ENCODE measurements at regions not wholly inside any gene's neighbourhood (a gene's known extent, or its start where the extent isn't known, plus 50 kb on each side); places are given as distances from the start of the nearest gene placed in this dataset.

DNA sequence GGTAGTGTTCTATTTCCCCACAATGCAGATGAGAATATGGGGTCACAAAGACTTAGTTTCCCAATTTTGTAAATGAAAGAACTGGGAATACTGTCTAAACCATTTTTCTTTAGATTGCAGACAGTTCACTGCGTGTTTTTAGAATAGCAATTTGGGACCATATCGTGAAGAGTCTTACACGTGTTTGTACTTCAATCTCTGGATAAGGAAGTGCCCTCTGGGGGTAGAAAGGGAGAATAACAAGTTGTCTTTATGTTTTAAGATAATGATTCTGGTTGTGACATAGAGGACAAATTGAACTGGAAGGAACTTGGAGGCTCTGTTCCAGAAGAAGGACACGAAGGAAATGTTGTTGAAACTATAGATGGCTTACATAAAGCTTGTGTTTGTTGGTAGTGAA lies 457.7 kb downstream of the CBLN2 start:
- peak; percentile 25 for DNase-seq (ENCODE audit: low spot score)

DNA sequence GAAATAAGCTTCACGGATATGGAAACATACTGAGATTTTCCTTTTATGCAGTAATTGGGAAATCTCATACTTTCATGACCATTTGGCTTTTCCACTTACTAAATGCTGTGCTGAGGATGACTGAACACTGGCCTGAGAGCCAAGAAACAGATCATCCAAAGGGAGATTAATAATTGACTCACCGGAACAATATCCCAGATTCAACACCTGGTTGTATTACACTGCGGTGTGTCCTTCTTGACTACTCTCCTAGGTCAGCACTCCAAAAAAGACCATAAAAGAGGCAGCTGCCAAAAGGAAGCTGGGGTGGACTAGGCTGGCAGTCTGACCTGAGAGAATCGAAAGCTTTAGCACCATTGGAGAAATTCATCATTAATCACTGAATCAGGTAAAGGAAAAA lies 469.1 kb downstream of the CBLN2 start:
- DNase-seq (ENCODE audit: low spot score) = no peak

DNA sequence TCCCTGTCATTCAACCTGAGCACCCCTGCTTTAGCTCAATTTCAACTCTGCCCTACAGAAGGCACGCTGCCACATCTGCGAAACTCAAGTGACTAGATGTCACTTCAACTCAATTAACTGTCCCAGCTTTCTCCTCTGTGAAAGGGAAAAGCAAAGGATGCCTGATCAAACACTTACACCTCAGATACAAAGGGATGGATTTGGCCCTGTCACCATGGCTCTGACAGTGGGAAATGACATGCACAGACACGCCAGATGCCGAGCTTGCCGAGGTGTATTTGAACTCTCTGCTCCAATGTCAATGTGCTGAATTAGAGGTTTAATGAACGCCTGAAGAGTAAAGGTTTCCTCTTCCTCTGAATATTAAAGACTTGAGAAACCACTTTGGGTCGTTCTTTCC lies 481.1 kb downstream of the CBLN2 start:
- DNase-seq (ENCODE audit: low spot score) = no peak

DNA sequence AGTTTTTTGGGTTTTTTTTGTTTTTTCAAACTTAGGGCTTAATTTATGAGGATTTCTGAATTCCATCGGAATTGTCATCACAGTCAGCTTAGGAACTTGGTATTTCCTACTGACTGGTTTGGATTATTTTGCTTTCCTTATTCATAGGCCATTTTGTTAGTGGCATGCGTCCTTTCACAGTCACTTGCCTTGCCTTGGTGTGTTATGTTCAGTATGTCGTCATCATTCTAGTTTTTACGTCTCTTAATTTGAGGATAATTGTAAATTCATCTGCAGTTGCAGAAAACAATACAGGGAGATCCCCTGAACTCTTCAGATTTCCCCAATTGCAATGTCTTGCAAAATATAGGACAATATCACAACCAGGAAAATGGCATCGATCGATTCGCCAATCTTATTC lies 485.3 kb downstream of the CBLN2 start:
- no peak for DNase-seq (ENCODE audit: low spot score)

DNA sequence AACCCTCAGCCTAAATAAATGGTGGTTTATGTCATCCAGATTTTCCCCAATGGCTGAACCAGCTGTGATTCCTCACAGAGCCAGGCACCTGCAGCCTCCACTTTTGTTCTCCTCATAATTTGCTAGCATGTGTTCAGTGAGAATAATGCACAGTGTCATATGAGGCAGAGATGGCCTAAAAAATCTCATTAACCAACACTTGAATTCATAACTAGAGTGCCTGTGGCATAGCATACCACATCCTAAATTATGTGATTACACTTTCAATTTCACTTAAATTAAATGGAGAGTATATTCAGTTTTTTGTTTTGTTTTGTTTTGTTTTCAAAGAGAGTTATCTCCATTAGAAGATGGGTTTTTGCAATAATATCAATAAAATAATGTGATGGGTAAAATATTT lies 488.0 kb downstream of the CBLN2 start:
- no peak for DNase-seq (ENCODE audit: low spot score)

DNA sequence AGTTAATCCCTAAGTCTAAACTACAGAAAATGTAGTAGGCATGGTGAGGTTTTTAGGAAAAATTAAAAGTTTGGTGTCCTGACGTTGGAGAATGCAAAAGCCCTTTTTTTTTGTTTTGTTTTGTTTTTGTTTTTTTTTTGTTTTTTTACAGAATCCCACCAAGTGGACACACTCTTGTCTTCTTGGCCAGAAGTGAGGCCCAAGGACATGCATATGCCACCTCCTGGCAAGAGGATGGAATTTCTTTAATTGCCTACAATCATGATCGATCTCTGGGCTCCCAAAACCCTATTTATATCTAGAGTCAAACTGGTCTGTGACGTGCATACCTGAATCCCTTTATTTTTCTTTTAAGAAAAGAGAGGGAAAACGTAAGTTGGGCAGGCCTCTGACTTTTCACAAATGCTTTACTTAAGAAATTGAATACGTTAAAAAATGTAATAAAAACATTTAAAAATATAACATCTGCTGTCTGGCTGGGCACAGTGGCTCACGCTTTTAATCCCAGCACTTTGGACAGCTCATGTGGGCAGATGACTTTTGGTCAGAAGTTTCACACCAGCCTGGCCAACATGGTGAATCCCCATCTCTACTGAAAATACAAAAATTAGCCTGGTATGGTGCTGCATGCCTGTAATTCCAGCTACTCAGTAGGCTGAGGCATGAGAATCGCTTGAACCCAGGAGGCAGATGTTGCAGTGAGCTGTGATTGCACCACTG lies 502.7 kb downstream of the CBLN2 start:
- DNase-seq (ENCODE audit: low spot score) = no peak

DNA sequence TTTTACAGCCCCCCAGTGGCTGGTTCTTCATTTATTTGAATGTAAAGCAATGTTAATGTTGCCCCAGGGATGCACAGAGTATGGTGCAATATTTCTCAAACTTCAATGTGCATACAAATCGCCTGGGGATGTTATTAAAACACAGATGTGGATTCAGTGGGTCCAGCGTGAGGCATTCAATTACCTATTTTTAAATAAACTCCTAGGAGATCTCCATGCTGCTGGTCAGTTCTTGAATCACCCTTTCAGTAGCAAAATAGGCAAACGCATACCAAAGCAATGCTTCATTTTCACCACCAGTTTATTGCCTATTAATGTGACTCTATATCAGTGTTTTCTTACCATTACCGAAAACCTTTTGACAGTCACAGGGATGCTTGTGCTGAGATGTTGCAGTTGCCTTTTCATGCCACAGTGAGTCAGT lies 530.7 kb downstream of the CBLN2 start:
- DNase-seq (ENCODE audit: low spot score) = no peak

DNA sequence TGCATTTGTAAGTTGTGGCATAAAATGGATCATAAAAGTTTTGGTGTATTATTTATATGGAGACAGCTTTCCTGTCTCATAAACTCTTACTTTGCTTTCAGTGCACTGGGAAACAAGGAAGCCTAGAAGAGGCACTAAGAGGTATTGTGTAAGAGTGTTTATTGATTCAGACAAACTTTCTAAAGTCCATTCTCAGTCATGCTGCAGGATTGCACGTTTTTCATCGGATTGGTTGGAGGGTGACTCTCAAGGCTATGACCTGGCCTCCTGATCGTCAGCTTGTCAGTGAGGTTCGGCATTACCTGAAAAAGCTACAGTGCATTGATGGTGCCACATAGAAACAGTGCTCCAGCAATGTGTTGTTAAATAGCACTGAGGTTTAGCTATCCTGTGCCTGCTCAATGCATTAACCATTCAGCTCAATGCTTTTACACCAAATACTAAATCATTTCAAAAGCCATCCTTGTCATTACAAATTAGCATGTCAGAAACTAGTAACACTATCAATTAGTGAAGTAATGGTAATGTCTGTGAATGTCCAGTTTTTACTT lies 545.5 kb downstream of the CBLN2 start:
- DNase-seq (ENCODE audit: low spot score) = no peak

DNA sequence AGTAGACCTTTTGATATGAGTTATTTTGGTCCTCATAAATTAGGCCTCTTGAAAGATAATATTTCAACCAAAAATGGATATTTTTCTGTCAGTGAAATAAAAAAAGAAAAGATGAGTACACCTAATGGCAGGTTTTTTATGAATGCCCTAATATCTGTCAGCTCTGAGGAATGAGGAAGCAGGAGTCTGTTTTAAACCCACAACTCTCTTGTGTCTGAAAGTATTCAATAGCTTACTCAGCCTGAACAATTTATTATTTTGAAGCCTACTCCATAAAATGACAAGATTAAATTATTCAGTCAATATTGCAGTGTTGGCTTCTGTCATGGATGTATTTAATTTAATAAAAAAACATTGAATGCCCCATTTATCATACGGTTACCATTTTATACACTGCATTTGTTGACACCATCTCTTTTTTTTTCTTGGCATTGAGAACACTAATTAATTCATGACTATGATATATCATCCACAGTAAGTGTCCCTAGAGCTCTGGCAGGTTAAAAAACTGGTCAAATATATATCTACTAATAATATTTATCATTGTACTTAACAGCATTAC lies 548.2 kb downstream of the CBLN2 start:
- DNase-seq (ENCODE audit: low spot score) = no peak

DNA sequence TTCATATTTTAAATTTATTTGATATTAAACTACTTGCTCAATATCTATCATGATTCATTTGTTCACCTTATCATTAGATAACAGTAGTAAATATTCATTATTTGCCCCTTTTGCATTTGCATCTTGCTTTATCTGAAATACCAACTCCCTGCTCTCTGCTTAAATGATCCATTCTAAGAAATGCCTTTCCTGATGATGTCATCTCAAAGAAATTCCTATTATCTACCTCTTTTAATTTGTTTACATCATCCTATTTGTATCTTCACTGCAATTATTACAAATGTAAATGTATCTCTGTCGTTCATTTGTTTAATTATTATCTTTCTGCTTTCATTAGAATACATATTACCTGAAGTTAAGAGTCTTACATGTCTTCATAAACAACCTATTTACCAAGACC lies 549.9 kb downstream of the CBLN2 start:
- DNase-seq (ENCODE audit: low spot score) = no peak

DNA sequence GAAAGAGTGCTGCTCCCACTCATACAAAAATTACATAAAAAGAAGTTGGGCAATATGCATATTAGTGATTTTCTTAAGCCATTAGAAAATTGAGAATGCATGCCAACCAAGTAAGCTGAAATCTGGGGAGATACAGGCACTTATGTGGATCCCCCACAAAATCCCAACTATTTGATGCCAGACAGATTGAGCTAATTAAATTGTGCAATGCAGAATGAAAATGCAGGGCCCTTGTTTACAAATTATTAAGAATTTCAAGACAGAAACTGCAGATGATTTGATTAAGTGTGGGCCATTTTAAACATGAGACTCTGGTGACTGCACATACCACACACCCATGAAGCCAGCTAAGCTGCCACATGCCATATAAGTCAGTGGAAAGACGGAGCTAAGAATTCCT lies 554.5 kb downstream of the CBLN2 start:
- DNase-seq (ENCODE audit: low spot score) = no peak

DNA sequence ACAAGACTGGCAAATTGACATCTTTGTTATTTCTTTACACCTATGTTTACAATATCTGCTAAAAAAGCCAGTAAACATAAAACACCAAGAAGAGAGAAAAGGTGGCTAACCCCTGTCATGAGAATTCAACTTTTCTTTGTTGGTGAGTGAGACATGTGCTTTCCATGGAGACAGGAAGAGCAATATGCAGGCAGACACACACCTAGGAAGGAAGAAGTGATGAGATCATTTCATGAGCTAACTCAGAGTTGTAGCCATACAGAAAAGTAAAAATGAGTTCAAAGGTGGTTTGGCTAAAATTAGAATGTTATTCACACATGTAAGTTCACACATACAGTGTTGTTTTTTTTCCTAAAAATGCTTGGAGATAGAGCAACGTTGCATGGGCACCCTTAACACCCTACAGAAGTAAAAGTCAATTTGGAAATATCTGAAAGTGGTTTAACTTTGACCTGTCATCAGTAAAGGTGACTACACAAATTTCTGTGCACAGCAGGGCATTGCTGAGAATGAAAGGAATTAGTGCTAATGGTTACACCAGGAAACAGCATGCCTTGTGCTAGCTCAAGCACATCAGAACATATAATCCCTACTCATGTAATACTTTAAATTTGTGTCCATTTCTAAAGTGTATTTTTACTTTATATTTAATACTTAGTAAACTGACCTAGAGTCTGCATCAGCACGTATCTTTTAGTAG lies 557.6 kb downstream of the CBLN2 start:
- DNase-seq (ENCODE audit: low spot score) = no peak

DNA sequence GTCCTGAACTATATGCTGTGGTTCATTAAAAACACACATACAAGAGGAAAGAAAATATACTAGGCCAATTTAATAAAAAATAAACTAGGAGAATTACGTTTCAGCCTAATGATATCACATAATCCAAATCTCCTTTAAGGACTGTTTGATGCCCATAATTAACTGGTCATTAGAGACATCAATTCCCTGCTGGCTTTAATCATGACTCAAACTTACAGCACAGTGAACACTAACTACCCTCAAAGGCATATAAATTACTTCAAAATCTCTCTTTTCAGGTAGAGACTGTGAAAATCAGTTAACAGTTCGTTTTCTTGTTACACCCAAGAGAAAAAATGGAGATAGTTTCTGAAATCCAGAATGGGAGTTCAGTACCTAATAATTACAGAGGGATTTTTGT lies 567.4 kb downstream of the CBLN2 start:
- DNase-seq (ENCODE audit: low spot score) = no peak

DNA sequence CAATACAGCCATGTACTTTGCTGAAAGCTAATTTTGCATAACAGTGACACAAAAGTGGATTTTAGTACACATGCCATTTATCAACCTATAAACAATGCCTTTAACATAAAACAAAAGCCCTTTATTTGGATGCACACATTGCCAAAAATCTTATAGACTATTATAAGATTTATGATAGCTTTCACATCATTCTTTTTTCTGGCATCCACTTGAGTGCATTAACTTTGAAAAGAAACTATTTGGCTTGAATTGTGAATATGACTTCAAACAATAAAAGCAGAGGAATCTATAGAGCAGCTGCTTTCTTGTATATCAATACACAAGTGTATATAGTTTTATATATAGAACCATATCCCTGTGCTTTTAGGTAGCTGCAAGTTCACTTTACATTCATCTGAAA lies 577.4 kb downstream of the CBLN2 start:
- DNase-seq (ENCODE audit: low spot score) = no peak

DNA sequence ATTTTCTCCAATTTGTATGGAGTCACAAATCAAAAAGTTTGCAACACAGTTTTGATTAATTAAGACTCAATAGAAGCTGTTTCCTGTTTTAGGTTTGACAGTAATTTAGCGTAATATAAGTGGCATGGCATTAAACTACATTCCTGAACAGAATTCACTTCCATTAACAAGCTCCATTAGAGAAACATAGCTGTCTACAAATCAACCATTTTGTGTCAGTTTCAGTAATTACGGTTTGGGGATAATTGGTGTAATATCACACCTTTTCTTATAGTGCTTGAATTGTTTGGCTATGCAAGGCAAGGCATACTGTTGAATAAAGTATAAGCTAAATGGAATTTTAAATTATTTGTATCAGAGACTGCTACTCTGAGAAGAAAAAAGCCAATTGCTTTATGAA lies 585.5 kb downstream of the CBLN2 start:
- no peak for DNase-seq (ENCODE audit: low spot score)

DNA sequence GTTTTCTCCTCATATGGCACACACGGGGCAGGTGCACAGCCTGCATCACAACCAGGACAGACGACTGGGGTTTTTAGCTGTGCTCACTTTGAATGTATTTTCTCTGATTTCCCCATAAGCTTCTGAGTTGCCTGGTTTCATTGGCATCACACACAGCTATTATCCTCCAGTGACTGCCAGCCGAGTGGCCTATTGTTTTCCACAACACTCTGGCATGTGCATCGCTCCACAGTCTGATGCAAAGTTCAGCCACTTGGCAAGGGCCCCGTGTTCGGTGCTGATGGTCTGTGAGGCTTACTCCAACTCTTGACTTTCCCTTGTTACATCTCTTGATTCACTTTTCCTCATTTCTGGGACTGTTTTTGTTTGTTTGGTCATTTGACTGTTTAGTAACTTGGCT lies 593.1 kb downstream of the CBLN2 start:
- DNase-seq (ENCODE audit: low spot score) = no peak

DNA sequence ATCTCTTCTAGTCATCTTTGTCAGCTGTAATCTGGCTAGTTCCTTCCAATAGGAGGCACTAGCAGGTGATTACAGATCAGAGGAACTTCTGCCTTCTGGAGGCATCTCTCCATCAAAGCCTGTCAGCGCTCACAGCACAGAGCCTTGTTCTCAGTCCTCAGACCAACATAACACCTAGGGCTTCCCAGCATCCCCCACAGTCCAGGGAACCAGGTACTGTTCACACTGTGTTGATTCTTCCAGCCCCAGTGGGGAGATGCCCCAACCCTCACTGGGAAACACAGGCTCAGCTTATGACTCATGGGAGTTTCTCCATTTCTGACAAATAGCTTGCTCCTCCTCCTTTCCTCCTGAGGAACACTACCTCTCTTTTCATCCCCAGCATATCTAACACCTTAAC lies 601.7 kb downstream of the CBLN2 start:
- DNase-seq (ENCODE audit: low spot score) = no peak

DNA sequence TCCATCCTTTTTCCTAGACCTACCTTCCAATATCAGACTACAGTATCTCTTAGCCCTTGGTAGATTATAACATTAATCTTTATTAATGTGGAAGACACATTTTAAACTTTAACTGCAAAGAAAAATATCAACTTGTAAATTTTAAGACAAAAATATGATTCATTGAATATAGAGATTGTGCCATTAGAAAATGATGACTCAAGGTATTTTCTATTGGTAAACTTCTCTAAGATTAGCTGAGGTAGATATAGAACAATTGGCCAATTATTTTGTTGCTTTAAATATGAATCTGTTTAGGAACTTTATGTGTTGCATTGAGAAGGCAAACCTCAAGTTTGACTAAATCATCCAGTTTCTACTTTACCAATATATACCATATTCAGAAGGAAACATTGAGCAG lies 604.7 kb downstream of the CBLN2 start:
- no peak for DNase-seq (ENCODE audit: low spot score)

DNA sequence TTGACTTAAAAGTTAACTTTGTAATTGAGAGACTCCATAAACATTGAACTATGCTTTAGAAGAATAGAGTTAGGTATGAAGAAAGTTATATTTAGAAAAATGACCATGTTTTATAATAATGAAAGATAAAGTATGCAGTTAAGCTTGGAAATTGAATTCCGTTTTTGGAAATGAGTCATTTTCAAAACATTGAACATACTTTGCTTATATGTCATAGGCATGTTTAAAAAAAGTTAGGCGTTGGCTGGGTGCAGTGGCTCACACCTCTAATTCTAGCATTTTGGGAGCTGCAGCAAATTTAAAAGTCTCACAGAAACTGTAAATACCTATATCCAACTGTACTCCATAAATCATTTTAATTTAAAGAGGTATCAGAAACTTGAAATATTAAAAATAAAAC lies 607.4 kb downstream of the CBLN2 start:
- DNase-seq (ENCODE audit: low spot score) = no peak

DNA sequence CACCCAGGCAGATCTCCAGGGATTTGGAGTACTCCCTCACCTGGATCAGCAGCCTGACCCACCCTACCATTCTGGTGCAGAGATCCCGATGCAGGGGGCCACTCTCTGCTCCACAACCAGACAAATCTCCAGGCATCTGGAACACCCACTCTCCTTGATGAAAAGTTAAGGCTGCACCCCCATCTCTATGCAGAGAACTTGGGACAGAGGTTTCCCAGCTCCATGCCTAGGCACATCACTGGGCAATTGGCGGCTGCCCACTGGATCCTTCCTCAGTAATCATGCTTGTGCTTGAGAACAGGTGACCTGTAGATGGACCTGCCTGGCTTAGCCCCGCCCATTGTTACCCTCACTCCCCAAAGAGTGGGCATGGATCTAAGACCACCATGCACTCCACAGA lies 624.9 kb downstream of the CBLN2 start:
- DNase-seq (ENCODE audit: low spot score) = no peak

DNA sequence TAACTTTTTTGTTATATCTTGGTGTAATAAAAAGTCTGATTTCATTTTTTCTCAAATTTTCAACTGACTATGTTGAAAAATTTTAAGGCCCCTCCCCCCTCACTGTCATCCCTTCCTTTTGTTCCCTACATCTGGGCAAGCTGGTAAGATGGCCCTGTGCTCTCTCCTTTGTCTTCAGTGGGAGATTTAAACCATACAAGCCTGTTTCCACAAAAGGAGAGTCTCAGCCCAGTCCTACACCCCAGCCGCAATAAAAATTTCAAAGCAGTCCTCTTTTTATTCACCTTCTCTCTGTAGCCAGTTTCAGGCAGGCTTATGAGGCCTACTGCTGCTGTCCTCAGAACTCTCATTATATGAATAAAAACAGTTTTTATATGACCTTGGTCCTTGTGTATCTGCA lies 630.5 kb downstream of the CBLN2 start:
- no peak for DNase-seq (ENCODE audit: low spot score)

DNA sequence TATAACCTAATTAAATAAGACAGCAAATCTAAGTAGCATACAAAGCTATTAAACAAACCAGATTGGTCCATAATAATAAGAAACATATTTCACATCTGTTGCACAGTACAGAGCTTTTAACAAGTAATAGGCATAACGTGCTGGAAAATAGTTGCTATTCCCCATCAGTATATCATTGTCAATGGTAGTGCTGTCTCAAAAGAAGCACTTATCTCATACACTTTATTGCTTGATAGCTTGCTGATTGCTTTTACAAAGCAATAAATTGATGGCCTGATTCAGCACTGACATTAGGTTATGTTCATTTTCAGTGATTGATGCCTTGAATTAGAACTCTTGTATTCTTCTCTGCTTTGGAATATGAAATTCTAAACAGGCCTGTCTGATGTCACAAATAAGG lies 641.7 kb downstream of the CBLN2 start:
- DNase-seq (ENCODE audit: low spot score) = no peak

DNA sequence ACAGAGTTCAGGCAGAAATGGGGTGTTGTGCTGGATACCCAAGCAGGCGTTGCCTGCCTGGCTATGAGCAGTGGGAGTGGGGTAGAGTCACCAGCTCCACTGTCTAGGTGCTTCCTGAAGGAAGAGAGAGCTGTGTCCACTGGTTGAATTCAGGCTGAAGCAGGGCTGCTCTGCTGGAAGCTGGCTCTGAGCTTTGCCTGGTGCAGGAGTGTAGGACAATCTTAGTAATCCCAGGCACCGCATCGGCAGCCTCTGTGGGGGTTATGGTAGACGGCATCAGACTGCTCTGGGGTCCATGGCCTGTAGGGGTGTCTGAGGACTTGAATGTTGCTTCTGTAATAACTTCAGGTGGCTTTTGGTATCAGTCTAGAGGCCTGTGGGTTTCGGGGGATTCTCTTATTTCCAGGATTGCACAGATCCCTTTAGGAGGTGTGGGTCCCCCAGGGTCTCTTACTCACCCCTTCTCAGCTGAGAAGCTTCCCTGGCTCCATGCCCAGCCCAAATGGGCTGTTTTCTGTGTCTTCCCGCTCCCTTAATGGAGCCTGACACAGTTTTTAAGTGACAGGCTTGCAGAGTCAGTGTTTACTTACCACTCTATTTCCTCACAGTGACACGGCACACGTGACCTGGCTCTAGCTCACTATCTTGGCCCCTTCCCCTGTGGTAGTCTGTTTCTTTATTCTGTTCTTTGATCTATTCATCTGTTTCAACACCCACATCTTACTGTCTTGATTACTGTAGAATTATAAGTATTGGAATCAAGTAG lies 644.3 kb downstream of the CBLN2 start:
- no peak for DNase-seq (ENCODE audit: low spot score)
